Upper lobe of left lung (tissue), 4 donors: ENCODE measurements at regions not wholly inside any gene's neighbourhood (a gene's known extent, or its start where the extent isn't known, plus 50 kb on each side); places are given as distances from the start of the nearest gene placed in this dataset.

ENCODE experiments used
- CTCF ChIP-seq, 6 experiments: fragments of 450-650 bp in 4 of 6; fragments of 200-600 bp in 2 of 6; sonication (generic) in 2 of 6; IDR thresholded peaks; one replicate each; pipeline ENCODE4 v1.5.1; 2016 to 2019; ENCODE audit warnings: antibody characterized with exemption in 6 of 6
- EP300 ChIP-seq, 4 donors: sonication (generic); formaldehyde crosslinking; IDR thresholded peaks; one replicate each; pipeline ENCODE4 v1.5.1; 2017; ENCODE audit warnings: antibody characterized with exemption in 4 of 4, control low read depth in 2 of 4
- POLR2A ChIP-seq, 4 donors: fragments of 450-650 bp; IDR thresholded peaks; one replicate each; pipeline ENCODE4 v1.5.1; 2016 to 2017; ENCODE audit warnings: antibody characterized with exemption in 4 of 4, mild to moderate bottlenecking in 2 of 4
- POLR2AphosphoS5 ChIP-seq, 2 donors: sonication (generic); formaldehyde crosslinking; IDR thresholded peaks; one replicate each; pipeline ENCODE4 v1.5.1; 2017; ENCODE audit warnings: antibody characterized with exemption in 2 of 2

GRCh38 chr9:12231832-12232231 is 461.4 kb upstream of the TYRP1 start:
- TF ChIP-seq EP300 (IDR thresholded peaks at IDR 0.05): no peak
- TF ChIP-seq CTCF (IDR thresholded peaks at IDR 0.05): no peak
- TF ChIP-seq POLR2A (IDR thresholded peaks at IDR 0.05): no peak
- no peak for TF ChIP-seq POLR2AphosphoS5 (IDR thresholded peaks at IDR 0.05)
